ENCODE measurements at regions not wholly inside any gene's neighbourhood (a gene's known extent, or its start where the extent isn't known, plus 50 kb on each side); places are given as distances from the start of the nearest gene placed in this dataset.

- no peak for FAIRE-seq
- Histone ChIP-seq H3K9ac (ENCODE audit: control insufficient read depth, insufficient read depth, low read length) (no peak overlapping the region), H3K4me1 (ENCODE audit: control insufficient read depth, insufficient read depth, low read length) (no peaks in the 10 kb centered on the region), H3K27me3 (replicated peaks in 1 of 2; ENCODE audit: control insufficient read depth in 2 of 2, insufficient read depth in 2 of 2, low read length in 1 of 2) (peaks cover 0 to 3% of the 10 kb centered on the region in 2 experiments; a peak in 3 of 4 replicates), H2AFZ (ENCODE audit: control insufficient read depth, low read depth, low read length) (no peak overlapping the region), H4K20me1 (ENCODE audit: control insufficient read depth, insufficient read depth) (no peaks in the 10 kb centered on the region), H3K27ac (ENCODE audit: control insufficient read depth, insufficient read depth) (no peak overlapping the region), H3K79me2 (ENCODE audit: control insufficient read depth, insufficient read depth, low read length) (no peaks in the 10 kb centered on the region), H3K4me3 (no peak overlapping the region), H3K9me3 (replicated peaks; ENCODE audit: control insufficient read depth, insufficient read depth, low read length) (no peaks in the 10 kb centered on the region), H3K4me2 (ENCODE audit: control insufficient read depth, insufficient read depth) (no peak overlapping the region), H3K36me3 (ENCODE audit: control insufficient read depth in 2 of 2, insufficient read depth in 2 of 2, low read length in 1 of 2) (no peaks in the 10 kb centered on the region)
- intact Hi-C loops (cut with micrococcal nuclease; ENCODE audit: unreplicated experiment) = loop anchor here (10.0 kb wide), 3 partner anchors 80 to 560 kb away; partner anchors contain the start of gene CCND2
- BruUV-seq (replicated peaks) = no TSS peak
- 29% methylated on average over 9 of the region's 9 CpGs for WGBS (ENCODE audit: insufficient coverage, insufficient replicate concordance, low lambda C conversion rate, missing lambda C conversion rate)
- RAD21 ChIA-PET (ENCODE audit: unreplicated experiment) = interaction anchor here (0.8 to 2.5 kb wide), 6 partner anchors 27 to 795 kb away, joined by 3 to 14 read pairs (median 3); no protein-coding TSS in a partner anchor
- in situ Hi-C loops (cut with MboI) = no loop called here
- ATAC-seq = peak; percentile 91
- SMC1A ChIA-PET (ENCODE audit: uncharacterized antibody, unreplicated experiment) = interaction anchor here (0.7 to 3.4 kb wide), 6 partner anchors 12 to 329 kb away, joined by 3 to 15 read pairs (median 4); no protein-coding TSS in a partner anchor
- DNase-seq (ENCODE audit: low read depth, low spot score) = no peak
- POLR2A ChIA-PET = no interaction called here
- CTCF ChIA-PET = interaction anchor here (0.6 to 4.1 kb wide), 16 partner anchors 10 to 522 kb away, joined by 3 to 33 read pairs (median 4); no protein-coding TSS in a partner anchor
- TF ChIP-seq FOXM1 (IDR thresholded peaks at IDR 0.05; ENCODE audit: low read depth, low read length) = no peak
- no peak for TF ChIP-seq NFYB (IDR thresholded peaks at IDR 0.05; ENCODE audit: insufficient read depth, low read depth, low read length)
- TF ChIP-seq YY1 (IDR thresholded peaks at IDR 0.05; ENCODE audit: low read depth, low read length) = peak; percentile 38; the same call in 1 of the 2 replicates
- no peak for TF ChIP-seq TAF1 (IDR thresholded peaks at IDR 0.05; ENCODE audit: borderline replicate concordance, low read depth, low read length)
- no peak for TF ChIP-seq SP1 (IDR thresholded peaks at IDR 0.05; ENCODE audit: low read depth, low read length)
- TF ChIP-seq CREM (IDR thresholded peaks at IDR 0.05; ENCODE audit: low read depth) = no peak
- TF ChIP-seq CHD4 (IDR thresholded peaks at IDR 0.05) = no peak
- TF ChIP-seq ZNF207 (IDR thresholded peaks at IDR 0.05; ENCODE audit: borderline replicate concordance) = no peak
- no peak for TF ChIP-seq PKNOX1 (IDR thresholded peaks at IDR 0.05)
- no peak for TF ChIP-seq BMI1 (IDR thresholded peaks at IDR 0.05; ENCODE audit: borderline replicate concordance)
- TF ChIP-seq ZSCAN29 (IDR thresholded peaks at IDR 0.05) = no peak
- TF ChIP-seq SMC3 (IDR thresholded peaks at IDR 0.05; ENCODE audit: borderline replicate concordance, low read length) = peak; percentile 58
- TF ChIP-seq RBBP5 (conservative IDR thresholded peaks at IDR 0.05) = no peak
- no peak for TF ChIP-seq ATF2 (IDR thresholded peaks at IDR 0.05; ENCODE audit: low read length)
- no peak for TF ChIP-seq EZH2 (IDR thresholded peaks at IDR 0.05; ENCODE audit: borderline replicate concordance, control insufficient read depth, low read depth, low read length)
- no peak for TF ChIP-seq TCF3 (IDR thresholded peaks at IDR 0.05; ENCODE audit: borderline replicate concordance, insufficient read depth, low read depth, low read length)
- no peak for TF ChIP-seq TARDBP (IDR thresholded peaks at IDR 0.05; ENCODE audit: borderline replicate concordance)
- no peak for TF ChIP-seq FOXK2 (IDR thresholded peaks at IDR 0.05)
- TF ChIP-seq SPI1 (IDR thresholded peaks at IDR 0.05; ENCODE audit: borderline replicate concordance, insufficient read depth, low read depth, low read length) = no peak
- no peak for TF ChIP-seq PBX3 (IDR thresholded peaks at IDR 0.05; ENCODE audit: insufficient replicate concordance, low read depth, low read length)
- no peak for TF ChIP-seq CHD1 (IDR thresholded peaks at IDR 0.05; ENCODE audit: low read depth, low read length)
- TF ChIP-seq POLR2AphosphoS5 (IDR thresholded peaks at IDR 0.05; ENCODE audit: low read length) = no peak
- TF ChIP-seq USF1 (IDR thresholded peaks at IDR 0.05; ENCODE audit: borderline replicate concordance, extremely low read length, insufficient read depth, low read depth, low read length) = no peak
Measured at GRCh38 chr12:3964439-3964838, 91.2 kb upstream of the PARP11 start.
